ENCODE measurements at regions not wholly inside any gene's neighbourhood (a gene's known extent, or its start where the extent isn't known, plus 50 kb on each side); places are given as distances from the start of the nearest gene placed in this dataset.
A peak's percentile ranks its signal among the peaks of the same experiment; 100 is the strongest.

GRCh38 chr2:180660881-180661685 is 319.3 kb upstream of the UBE2E3 start:
- no peak for DNase-seq
- Histone ChIP-seq H3K4me3 (ENCODE audit: low read depth, low read length) (no peak overlapping the region), H3K9me3 (ENCODE audit: severe bottlenecking) (no peaks in the 10 kb centered on the region), H3K36me3 (no peaks in the 10 kb centered on the region), H3K27ac (no peak overlapping the region), H3K27me3 (ENCODE audit: insufficient read depth, low read depth, severe bottlenecking) (no peaks in the 10 kb centered on the region)
- no peak for TF ChIP-seq CTCF (IDR thresholded peaks at IDR 0.05; ENCODE audit: low read depth, low read length)

DNA sequence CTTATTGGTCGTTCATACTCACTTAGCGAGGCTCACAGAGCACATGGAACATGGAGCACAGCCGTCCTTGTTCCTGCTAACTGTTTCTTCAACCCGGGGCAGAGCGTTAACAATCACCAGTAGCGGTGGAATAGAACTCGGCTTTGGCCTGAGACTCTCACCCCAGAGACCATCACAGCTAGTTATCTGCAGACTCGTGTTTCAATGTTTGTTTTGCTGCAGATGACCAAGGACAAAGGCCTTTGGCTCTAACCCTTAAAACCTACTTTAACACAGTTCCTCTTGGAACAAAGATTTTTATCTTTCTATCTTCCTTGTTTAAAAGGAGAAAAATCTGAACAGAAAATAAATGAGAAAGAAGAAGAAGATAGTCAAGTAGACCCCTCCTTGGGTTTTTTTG is 320.2 kb upstream of the UBE2E3 start:
- Histone ChIP-seq H3K27me3 (ENCODE audit: insufficient read depth, low read depth, severe bottlenecking) (no peaks in the 10 kb centered on the region), H3K36me3 (no peaks in the 10 kb centered on the region), H3K4me3 (ENCODE audit: low read depth, low read length) (no peak overlapping the region), H3K27ac (no peak overlapping the region), H3K9me3 (ENCODE audit: severe bottlenecking) (no peaks in the 10 kb centered on the region)
- no peak for DNase-seq
- no peak for TF ChIP-seq CTCF (IDR thresholded peaks at IDR 0.05; ENCODE audit: low read depth, low read length)

DNA sequence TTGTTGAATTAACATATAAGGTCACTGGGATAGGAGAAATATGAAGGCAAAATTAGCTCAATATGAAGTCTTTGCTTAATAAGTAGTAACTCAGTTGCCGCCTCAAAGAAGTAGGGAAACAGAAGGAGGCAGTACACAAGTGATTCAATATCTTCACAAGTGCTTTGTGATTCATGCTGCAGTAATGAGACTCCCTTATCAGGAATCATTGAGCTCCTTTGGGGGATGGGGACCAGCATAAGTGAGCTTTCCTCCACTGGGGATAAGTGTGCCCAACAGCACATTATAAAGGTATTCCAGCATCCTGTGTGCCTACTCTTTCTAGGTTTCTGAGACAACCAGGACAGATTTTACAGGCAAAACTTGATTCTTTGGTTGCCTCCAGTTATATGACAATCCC is 323.4 kb upstream of the UBE2E3 start:
- no peaks in the 10 kb centered on the region for H3K27me3 ChIP-seq (ENCODE audit: insufficient read depth, low read depth, severe bottlenecking)
- no peaks in the 10 kb centered on the region for H3K9me3 ChIP-seq (ENCODE audit: severe bottlenecking)
- no peak for DNase-seq
- H3K36me3 ChIP-seq, result no peaks in the 10 kb centered on the region
- TF ChIP-seq CTCF (IDR thresholded peaks at IDR 0.05; ENCODE audit: low read depth, low read length), result no peak
- no peak overlapping the region for H3K4me3 ChIP-seq (ENCODE audit: low read depth, low read length)
- H3K27ac ChIP-seq, result no peak overlapping the region

- Histone ChIP-seq H3K9me3 (ENCODE audit: severe bottlenecking) (no peaks in the 10 kb centered on the region), H3K27ac (no peak overlapping the region), H3K36me3 (no peaks in the 10 kb centered on the region), H3K27me3 (ENCODE audit: insufficient read depth, low read depth, severe bottlenecking) (no peaks in the 10 kb centered on the region), H3K4me3 (ENCODE audit: low read depth, low read length) (no peak overlapping the region)
- DNase-seq, result no peak
- TF ChIP-seq CTCF (IDR thresholded peaks at IDR 0.05; ENCODE audit: low read depth, low read length), result no peak
These were observed 324.0 kb upstream of the UBE2E3 start for GRCh38 chr2:180656455-180656847.

GRCh38 chr2:180655842-180656454 is 324.5 kb upstream of the UBE2E3 start:
- Histone ChIP-seq H3K4me3 (ENCODE audit: low read depth, low read length) (no peak overlapping the region), H3K36me3 (no peaks in the 10 kb centered on the region), H3K27ac (no peak overlapping the region), H3K27me3 (ENCODE audit: insufficient read depth, low read depth, severe bottlenecking) (no peaks in the 10 kb centered on the region), H3K9me3 (ENCODE audit: severe bottlenecking) (no peaks in the 10 kb centered on the region)
- DNase-seq, result no peak
- 0 out of 2 replicates have a peak, but pooled peaks have one; percentile 4 for TF ChIP-seq CTCF (IDR thresholded peaks at IDR 0.05; ENCODE audit: low read depth, low read length)

Data from WERI-Rb-1 (cell line).